ENCODE measurements at regions not wholly inside any gene's neighbourhood (a gene's known extent, or its start where the extent isn't known, plus 50 kb on each side); places are given as distances from the start of the nearest gene placed in this dataset.

GRCh38 chr9:130756037-130756436, 62.5 kb downstream of the EXOSC2 start:
- TF ChIP-seq EZH2phosphoT487 (IDR thresholded peaks at IDR 0.05; ENCODE audit: borderline replicate concordance, low read depth, low read length) (no peak), CTCF (conservative IDR thresholded peaks at IDR 0.05; ENCODE audit: low read length) (no peak)

All from OCI-LY7 (cell line).